ENCODE measurements at regions not wholly inside any gene's neighbourhood (a gene's known extent, or its start where the extent isn't known, plus 50 kb on each side); places are given as distances from the start of the nearest gene placed in this dataset.
"Not testable (repeated sequence)": the region's sequence is repeated elsewhere in the genome, so short reads cannot be mapped to it uniquely, and the experiment has no call there.

DNA sequence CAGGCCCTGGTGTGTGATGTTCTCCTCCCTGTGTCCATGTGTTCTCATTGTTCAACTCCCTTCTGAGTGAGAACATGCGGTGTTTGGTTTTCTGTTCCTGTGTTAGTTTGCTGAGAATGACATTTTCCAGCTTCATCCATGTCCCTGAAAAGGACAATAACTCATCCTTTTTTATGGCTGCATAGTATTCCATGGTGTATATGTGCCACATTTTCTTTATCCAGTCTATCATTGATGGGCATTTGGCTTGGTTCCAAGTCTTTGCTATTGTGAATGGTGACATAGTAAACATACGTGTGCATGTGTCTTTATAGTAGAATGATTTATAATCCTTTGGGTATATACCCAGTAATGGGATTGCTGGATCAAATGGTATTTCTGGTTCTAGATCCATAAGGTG is 964.6 kb upstream of the CITED2 start:
- DNase-seq = not testable (repeated sequence)

GRCh38 chr6:140321891-140322290 is 947.4 kb upstream of the CITED2 start:
- DNase-seq = no peak

DNA sequence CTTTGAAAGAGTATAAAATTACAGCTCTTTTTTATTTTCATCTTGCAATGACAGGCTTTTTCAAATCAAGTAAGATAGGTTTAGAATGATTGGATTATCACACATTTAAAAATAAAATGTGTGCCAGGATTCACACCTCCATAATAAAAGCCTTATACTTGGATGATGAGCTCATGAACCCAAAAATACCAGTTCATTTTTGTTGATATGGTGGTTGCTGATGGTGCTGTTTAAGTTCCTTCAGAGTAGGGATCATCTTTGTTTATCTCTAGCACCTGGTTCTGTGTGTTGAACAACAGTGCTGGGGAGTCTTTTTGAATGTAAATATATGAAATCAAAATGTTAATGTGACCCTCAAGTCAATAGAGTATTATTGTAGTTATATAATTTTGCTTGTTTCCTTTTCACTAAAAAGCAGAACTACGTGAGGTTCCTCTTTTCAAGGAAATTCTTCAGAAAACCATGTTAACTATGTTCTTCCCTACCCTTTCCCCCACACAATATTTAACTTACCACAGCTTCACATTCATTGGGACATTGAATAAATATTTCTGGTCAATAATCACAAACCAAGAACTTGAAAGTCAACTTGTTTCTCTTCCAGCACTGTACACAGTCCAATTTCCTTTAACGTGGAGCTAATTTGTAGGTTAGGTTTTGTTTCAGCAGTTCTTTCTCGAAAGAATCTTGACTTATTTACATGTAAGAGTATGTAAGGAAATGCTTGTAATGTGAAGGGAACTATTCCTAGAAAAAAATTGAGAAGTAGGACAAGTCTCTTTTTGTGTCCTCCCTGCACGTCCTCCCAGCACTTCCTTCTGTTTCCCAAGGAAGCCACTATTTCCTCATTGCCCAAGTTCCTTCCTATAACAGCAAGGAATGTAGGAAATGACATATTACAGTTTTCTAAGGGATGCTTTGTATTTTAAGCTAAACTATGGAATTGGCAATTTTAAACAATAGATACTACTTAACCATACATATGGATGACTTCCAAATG is 945.9 kb upstream of the CITED2 start:
- no peak for DNase-seq

DNA sequence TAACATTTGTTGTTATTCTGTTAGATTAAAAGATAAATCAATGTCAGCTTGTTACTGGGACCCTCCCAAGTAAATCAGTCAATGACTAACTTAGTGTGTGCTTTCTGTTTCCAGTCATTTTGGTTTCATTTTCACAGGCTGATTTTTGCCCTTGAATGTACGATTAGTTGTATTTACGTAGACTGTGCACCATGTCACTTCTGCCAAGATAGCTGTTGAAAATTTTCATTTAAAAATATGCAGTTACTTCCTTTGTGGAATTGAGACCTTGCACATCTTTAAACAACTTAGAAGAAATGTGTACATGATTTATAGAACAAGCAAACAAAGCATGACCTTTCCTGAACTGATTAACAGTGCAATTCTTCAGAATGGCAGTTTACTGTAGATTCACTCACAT is 944.8 kb upstream of the CITED2 start:
- DNase-seq = no peak

- no peak for DNase-seq
Measured at GRCh38 chr6:140318408-140318807, 944.0 kb upstream of the CITED2 start.

- no peak for DNase-seq
Measured at GRCh38 chr6:140317950-140318349, 943.5 kb upstream of the CITED2 start.

GRCh38 chr6:140316966-140317365 is 942.5 kb upstream of the CITED2 start:
- no peak for DNase-seq

- no peak for DNase-seq
Measured at GRCh38 chr6:140314682-140315081, 940.2 kb upstream of the CITED2 start.

GRCh38 chr6:140311146-140311545 is 936.7 kb upstream of the CITED2 start:
- DNase-seq = no peak

- DNase-seq = no peak
Measured at GRCh38 chr6:140303218-140303949, 928.9 kb upstream of the CITED2 start.

GRCh38 chr6:140300331-140300730 is 925.9 kb upstream of the CITED2 start:
- DNase-seq = no peak

- no peak for DNase-seq
Measured at GRCh38 chr6:140289186-140289585, 914.7 kb upstream of the CITED2 start.

- no peak for DNase-seq
Measured at GRCh38 chr6:140285998-140286690, 911.7 kb upstream of the CITED2 start.

DNA sequence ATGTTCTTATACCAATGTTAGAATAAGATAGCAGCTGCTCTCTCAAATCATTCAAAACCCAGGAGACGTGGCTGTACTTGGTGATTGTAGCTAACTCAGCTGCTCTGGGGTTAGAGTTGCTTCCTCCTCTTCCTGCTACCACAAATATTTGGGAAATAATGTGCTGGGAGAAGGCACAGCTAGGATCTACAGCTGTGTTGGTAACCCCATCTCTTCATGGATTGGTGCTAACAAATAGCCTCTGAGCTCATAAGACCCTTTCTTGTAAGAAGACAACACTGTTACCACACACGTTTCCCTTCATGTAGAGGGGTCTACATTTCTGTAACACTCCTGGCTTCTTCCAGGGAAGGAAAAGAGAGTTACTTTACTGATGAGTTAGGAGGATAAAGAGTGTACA is 911.0 kb upstream of the CITED2 start:
- no peak for DNase-seq

DNA sequence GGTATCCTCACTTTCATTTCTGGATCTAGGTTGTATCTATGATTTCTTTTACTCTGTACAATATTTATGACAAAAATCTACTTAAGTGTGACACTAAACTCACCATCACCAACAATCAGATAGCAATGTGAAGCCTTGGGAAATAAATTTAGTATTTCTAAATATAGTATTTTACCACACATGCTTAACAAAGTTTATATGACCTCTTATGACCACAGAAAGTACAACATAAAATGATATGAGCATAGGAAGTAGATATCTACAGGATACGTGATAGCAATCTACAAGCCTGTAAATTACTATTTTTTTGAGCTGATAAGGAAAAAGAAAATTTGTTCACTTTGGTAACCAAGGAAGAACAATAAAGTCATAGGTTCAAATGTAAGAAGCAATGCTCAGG is 910.4 kb upstream of the CITED2 start:
- no peak for DNase-seq

GRCh38 chr6:140283197-140283596 is 908.7 kb upstream of the CITED2 start:
- DNase-seq = no peak

- DNase-seq = no peak
Measured at GRCh38 chr6:140281767-140282166, 907.3 kb upstream of the CITED2 start.

GRCh38 chr6:140281236-140281635 is 906.8 kb upstream of the CITED2 start:
- DNase-seq = no peak

DNA sequence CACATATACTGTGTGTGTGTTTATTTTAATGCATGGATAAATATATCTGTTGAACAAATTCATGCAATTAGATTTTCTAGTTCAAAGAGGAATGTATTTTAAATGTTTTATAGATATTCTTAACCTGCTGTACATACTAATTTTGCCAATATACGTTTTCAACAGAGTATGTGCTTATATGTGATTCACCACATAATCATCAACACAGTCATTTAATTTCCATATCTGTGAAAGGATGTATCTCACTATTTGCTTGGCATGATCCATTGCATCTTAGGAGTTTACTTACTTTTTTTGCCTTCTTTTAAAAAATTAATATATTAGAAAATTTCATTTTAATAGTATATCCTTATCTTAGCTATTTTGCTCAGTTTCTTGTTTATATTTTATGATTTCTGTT is 902.3 kb upstream of the CITED2 start:
- DNase-seq = no peak

DNA sequence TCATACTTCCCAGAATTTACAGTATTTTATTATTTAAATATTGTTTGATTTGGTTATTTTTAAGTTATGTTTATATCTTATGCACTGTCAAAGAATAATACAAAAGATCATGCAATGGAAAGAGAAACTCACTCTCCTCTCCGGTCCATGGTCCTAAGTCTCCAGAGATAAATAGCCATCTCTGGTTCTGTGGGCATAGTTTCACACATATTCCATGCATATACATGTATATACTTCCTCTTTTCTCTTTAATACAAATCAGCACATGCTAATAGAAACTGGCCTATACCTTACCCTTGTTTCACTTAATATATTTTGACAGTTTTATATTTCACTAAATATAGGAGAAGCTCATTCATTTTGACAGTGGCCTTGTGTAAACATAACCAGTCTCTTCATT is 901.7 kb upstream of the CITED2 start:
- DNase-seq = no peak

DNA sequence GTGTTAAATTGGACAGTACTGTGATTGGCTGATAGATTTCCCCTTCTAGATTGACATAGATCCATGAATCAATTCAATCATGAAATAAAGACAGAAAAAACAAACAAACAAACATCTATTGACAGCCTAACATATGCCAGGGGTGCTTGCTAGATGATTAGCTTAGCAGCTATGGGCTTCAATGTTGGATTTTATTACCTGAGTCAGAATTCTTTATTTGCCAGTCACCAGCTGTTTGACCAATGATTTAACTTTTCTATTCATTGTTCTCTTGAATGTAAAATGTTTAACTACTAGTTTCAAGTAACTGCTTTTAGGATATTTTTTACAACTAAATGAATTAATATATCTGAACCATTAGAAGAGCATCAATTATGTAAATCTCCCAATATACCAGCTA is 901.3 kb upstream of the CITED2 start:
- no peak for DNase-seq

GRCh38 chr6:140274548-140274947 is 900.1 kb upstream of the CITED2 start:
- no peak for DNase-seq

- DNase-seq = no peak
Measured at GRCh38 chr6:140271759-140272377, 897.4 kb upstream of the CITED2 start.

Measured in NCI-H2029 (cell line).